Activated CD4-positive, alpha-beta memory T cell treated with anti-CD3 and anti-CD28 coated beads, Interleukin-2, amount 10 ng/mL, durations not matched to agents 7 days and 5 days (primary cell): ENCODE measurements at regions not wholly inside any gene's neighbourhood (a gene's known extent, or its start where the extent isn't known, plus 50 kb on each side); places are given as distances from the start of the nearest gene placed in this dataset.
"Not testable (repeated sequence)": the region's sequence is repeated elsewhere in the genome, so short reads cannot be mapped to it uniquely, and the experiment has no call there.

Source experiments
- CTCF ChIA-PET: fragments of 350-600 bp; sonication (Branson Sonifier 250); formaldehyde crosslinking; loops from one replicate; lab custom pipeline; 2021; ENCODE audit warnings: antibody characterized with exemption, inconsistent platforms; lab: Charles Lee
- POLR2A ChIA-PET: fragments of 350-600 bp; sonication (Branson Sonifier 250); formaldehyde crosslinking; loops from one replicate; lab custom pipeline; 2021; ENCODE audit warnings: antibody characterized with exemption; lab: Charles Lee
- DNase-seq: peaks from one replicate; pipeline ENCODE4 v3.0.0-alpha.2; 2020
- H3K27ac Mint-ChIP-seq: one replicate; pipeline ENCODE4 v1.8.0; 2021; ENCODE audit warnings: mild to moderate bottlenecking, mixed read lengths
- H3K27me3 Mint-ChIP-seq: one replicate; pipeline ENCODE4 v1.8.0; 2021; ENCODE audit warnings: mixed read lengths
- H3K36me3 Mint-ChIP-seq: one replicate; pipeline ENCODE4 v1.8.0; 2021; ENCODE audit warnings: low read depth, mixed read lengths
- H3K4me1 Mint-ChIP-seq: one replicate; pipeline ENCODE4 v1.8.0; 2021; ENCODE audit warnings: mixed read lengths
- H3K4me3 Mint-ChIP-seq: one replicate; pipeline ENCODE4 v1.8.0; 2021; ENCODE audit warnings: mild to moderate bottlenecking, mixed read lengths
- H3K9me3 Mint-ChIP-seq: one replicate; pipeline ENCODE4 v1.8.0; 2021; ENCODE audit warnings: mixed read lengths

- no peak overlapping the region for H3K4me3 Mint-ChIP-seq
- no peaks in the 10 kb centered on the region for H3K4me1 Mint-ChIP-seq
- H3K36me3 Mint-ChIP-seq = no peaks in the 10 kb centered on the region
- POLR2A ChIA-PET = no interaction called here
- H3K9me3 Mint-ChIP-seq = peaks cover 2% of the 10 kb centered on the region
- H3K27me3 Mint-ChIP-seq = no peaks in the 10 kb centered on the region
- no peak overlapping the region for H3K27ac Mint-ChIP-seq
- DNase-seq = no peak
- CTCF ChIA-PET = no interaction called here
Measured at GRCh38 chr3:36058404-36059030, 321.8 kb upstream of the STAC start.

DNA sequence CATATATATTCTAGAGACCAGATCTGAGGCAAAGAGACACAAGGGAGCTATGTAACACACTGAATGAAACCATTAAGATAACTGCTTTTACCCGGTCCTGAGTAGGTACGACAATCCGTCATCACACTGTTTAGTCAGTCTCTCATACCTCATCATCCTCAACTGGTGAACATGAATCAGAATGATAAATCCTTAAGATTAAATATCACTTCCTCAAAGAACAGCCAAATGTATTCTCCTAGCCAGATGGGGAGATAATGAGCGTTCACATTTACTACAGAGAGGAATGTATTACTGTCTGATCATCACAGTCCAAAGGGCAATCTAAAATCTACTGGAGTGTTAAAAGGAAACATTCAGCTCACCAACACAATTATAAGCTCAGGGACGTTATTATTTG is 319.4 kb upstream of the STAC start:
- no peak for DNase-seq
- H3K36me3 Mint-ChIP-seq = no peaks in the 10 kb centered on the region
- no peak overlapping the region for H3K4me3 Mint-ChIP-seq
- H3K4me1 Mint-ChIP-seq = no peaks in the 10 kb centered on the region
- ChIA-PET POLR2A (no interaction called here), CTCF (no interaction called here)
- no peak overlapping the region for H3K27ac Mint-ChIP-seq
- no peaks in the 10 kb centered on the region for H3K9me3 Mint-ChIP-seq
- H3K27me3 Mint-ChIP-seq = no peaks in the 10 kb centered on the region

- POLR2A ChIA-PET = no interaction called here
- H3K4me3 Mint-ChIP-seq = no peak overlapping the region
- H3K27ac Mint-ChIP-seq = no peak overlapping the region
- H3K4me1 Mint-ChIP-seq = no peaks in the 10 kb centered on the region
- H3K27me3 Mint-ChIP-seq = no peaks in the 10 kb centered on the region
- H3K9me3 Mint-ChIP-seq = no peaks in the 10 kb centered on the region
- no peak for DNase-seq
- CTCF ChIA-PET = no interaction called here
- no peaks in the 10 kb centered on the region for H3K36me3 Mint-ChIP-seq
Measured at GRCh38 chr3:36063992-36064391, 316.3 kb upstream of the STAC start.

DNA sequence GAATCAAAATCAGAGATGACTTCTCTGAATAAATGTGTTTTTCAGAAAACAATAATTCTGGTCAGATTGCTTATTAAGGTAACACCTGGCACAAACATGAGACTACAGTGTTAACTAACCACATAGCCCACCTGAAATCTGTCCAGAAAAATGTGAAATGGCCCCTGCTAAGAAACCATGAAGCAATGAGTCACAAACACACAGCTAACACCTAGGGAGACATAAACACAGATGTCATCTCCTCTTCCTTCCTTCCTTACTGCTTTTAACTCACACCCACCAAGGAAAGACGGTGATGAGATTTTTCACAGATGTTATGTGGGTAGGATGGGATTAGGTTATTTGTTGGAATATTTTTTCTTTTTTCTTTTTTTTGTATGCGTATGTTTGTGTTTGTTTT is 315.0 kb upstream of the STAC start:
- ChIA-PET CTCF (no interaction called here), POLR2A (no interaction called here)
- Mint-ChIP-seq H3K27me3 (no peaks in the 10 kb centered on the region), H3K4me3 (no peak overlapping the region), H3K4me1 (no peaks in the 10 kb centered on the region), H3K27ac (no peak overlapping the region), H3K36me3 (no peaks in the 10 kb centered on the region), H3K9me3 (no peaks in the 10 kb centered on the region)
- DNase-seq = no peak

GRCh38 chr3:36075491-36075890 is 304.8 kb upstream of the STAC start:
- ChIA-PET POLR2A (no interaction called here), CTCF (no interaction called here)
- peaks cover 3% of the 10 kb centered on the region for H3K9me3 Mint-ChIP-seq
- H3K27me3 Mint-ChIP-seq = no peaks in the 10 kb centered on the region
- no peaks in the 10 kb centered on the region for H3K36me3 Mint-ChIP-seq
- no peak overlapping the region for H3K4me3 Mint-ChIP-seq
- no peak for DNase-seq
- no peaks in the 10 kb centered on the region for H3K4me1 Mint-ChIP-seq
- no peak overlapping the region for H3K27ac Mint-ChIP-seq

DNA sequence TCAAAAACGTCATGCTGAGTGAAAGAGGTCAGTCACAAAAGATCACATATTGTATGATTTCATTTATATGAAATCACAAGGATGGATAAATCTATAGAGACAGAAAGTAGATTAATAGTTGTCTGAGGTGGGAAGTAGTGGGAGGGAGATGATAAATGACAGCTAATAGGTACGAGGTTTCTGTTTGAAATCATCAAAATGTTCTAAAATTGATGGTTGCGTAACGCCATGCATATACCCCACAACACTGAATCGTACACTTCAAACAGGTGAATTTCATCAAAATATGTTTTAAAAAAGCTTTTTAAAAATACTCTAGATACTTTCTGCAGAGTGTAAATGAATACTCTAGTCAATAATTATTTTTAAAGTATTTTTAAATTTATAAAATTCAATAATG is 303.0 kb upstream of the STAC start:
- H3K9me3 Mint-ChIP-seq = peaks cover 11% of the 10 kb centered on the region
- no peaks in the 10 kb centered on the region for H3K36me3 Mint-ChIP-seq
- ChIA-PET POLR2A (no interaction called here), CTCF (no interaction called here)
- no peak for DNase-seq
- no peak overlapping the region for H3K4me3 Mint-ChIP-seq
- no peaks in the 10 kb centered on the region for H3K4me1 Mint-ChIP-seq
- H3K27me3 Mint-ChIP-seq = no peaks in the 10 kb centered on the region
- no peak overlapping the region for H3K27ac Mint-ChIP-seq

GRCh38 chr3:36082958-36083357 is 297.3 kb upstream of the STAC start:
- H3K4me3 Mint-ChIP-seq, H3K9me3 Mint-ChIP-seq, POLR2A ChIA-PET, H3K27ac Mint-ChIP-seq, H3K4me1 Mint-ChIP-seq, H3K27me3 Mint-ChIP-seq, H3K36me3 Mint-ChIP-seq, CTCF ChIA-PET, DNase-seq: not testable (repeated sequence)

GRCh38 chr3:36095238-36095637 is 285.1 kb upstream of the STAC start:
- Mint-ChIP-seq H3K27me3 (no peaks in the 10 kb centered on the region), H3K4me1 (no peaks in the 10 kb centered on the region), H3K9me3 (peaks cover 2% of the 10 kb centered on the region), H3K36me3 (no peaks in the 10 kb centered on the region), H3K27ac (no peak overlapping the region), H3K4me3 (no peak overlapping the region)
- ChIA-PET CTCF (no interaction called here), POLR2A (no interaction called here)
- DNase-seq = no peak

GRCh38 chr3:36097209-36097608 is 283.1 kb upstream of the STAC start:
- Mint-ChIP-seq H3K27ac (no peak overlapping the region), H3K4me1 (no peaks in the 10 kb centered on the region), H3K4me3 (no peak overlapping the region), H3K9me3 (peaks cover 2% of the 10 kb centered on the region), H3K36me3 (no peaks in the 10 kb centered on the region), H3K27me3 (no peaks in the 10 kb centered on the region)
- CTCF ChIA-PET = no interaction called here
- no peak for DNase-seq
- POLR2A ChIA-PET = no interaction called here

DNA sequence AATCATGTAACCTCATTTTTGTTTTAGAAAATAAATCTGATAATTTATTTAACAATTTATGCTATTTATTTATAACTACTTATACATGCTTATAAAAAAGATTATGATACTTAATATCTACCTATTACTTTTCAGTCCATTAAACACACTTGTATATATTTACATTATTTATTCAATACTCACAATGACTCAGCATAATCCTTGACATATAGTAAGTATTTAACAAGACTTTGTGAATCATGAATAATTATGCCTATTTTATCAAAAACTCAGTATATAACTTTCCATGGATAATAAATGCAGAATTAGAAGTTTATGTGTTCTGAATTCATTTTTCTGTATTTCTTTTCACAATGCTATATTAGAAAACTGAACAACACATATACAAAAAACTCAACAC is 266.0 kb upstream of the STAC start:
- H3K9me3 Mint-ChIP-seq = no peaks in the 10 kb centered on the region
- ChIA-PET POLR2A (no interaction called here), CTCF (no interaction called here)
- no peak overlapping the region for H3K4me3 Mint-ChIP-seq
- H3K27me3 Mint-ChIP-seq = no peaks in the 10 kb centered on the region
- no peaks in the 10 kb centered on the region for H3K36me3 Mint-ChIP-seq
- no peaks in the 10 kb centered on the region for H3K4me1 Mint-ChIP-seq
- H3K27ac Mint-ChIP-seq = no peak overlapping the region
- DNase-seq = no peak

GRCh38 chr3:36124118-36124796 is 256.0 kb upstream of the STAC start:
- no peak for DNase-seq
- H3K9me3 Mint-ChIP-seq = no peaks in the 10 kb centered on the region
- ChIA-PET POLR2A (no interaction called here), CTCF (no interaction called here)
- no peaks in the 10 kb centered on the region for H3K4me1 Mint-ChIP-seq
- no peak overlapping the region for H3K27ac Mint-ChIP-seq
- H3K36me3 Mint-ChIP-seq = no peaks in the 10 kb centered on the region
- H3K27me3 Mint-ChIP-seq = no peaks in the 10 kb centered on the region
- no peak overlapping the region for H3K4me3 Mint-ChIP-seq

DNA sequence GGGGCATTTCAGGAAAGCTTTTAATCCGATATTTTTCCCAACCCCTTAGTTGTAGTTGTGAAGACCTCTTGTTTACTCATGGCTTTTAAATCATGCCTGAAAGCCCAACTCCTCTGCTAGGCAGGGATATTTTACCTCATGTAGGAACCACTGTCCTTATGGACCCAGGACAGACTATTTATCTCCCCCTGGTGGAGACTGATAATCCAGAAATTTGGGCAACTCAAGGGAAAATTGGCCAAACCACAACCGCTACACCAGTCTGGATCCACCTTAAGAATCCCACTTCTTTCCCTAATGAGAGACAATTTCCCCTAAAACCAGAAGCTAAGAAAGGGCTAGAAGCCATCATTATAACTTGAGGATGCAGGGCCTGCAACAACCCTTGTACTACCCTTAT is 248.1 kb upstream of the STAC start:
- DNase-seq = no peak
- H3K27me3 Mint-ChIP-seq = no peaks in the 10 kb centered on the region
- H3K9me3 Mint-ChIP-seq = no peaks in the 10 kb centered on the region
- CTCF ChIA-PET = no interaction called here
- no peaks in the 10 kb centered on the region for H3K4me1 Mint-ChIP-seq
- H3K36me3 Mint-ChIP-seq = no peaks in the 10 kb centered on the region
- POLR2A ChIA-PET = no interaction called here
- H3K27ac Mint-ChIP-seq = no peak overlapping the region
- H3K4me3 Mint-ChIP-seq = no peak overlapping the region

- Mint-ChIP-seq H3K27me3 (no peaks in the 10 kb centered on the region), H3K36me3 (no peaks in the 10 kb centered on the region), H3K4me3 (no peak overlapping the region), H3K27ac (no peak overlapping the region), H3K9me3 (no peaks in the 10 kb centered on the region), H3K4me1 (no peaks in the 10 kb centered on the region)
- POLR2A ChIA-PET = no interaction called here
- CTCF ChIA-PET = no interaction called here
- DNase-seq = no peak
Measured at GRCh38 chr3:36135863-36136262, 244.4 kb upstream of the STAC start.

- CTCF ChIA-PET = no interaction called here
Measured at GRCh38 chr3:36142746-36143145, 237.6 kb upstream of the STAC start.

More at GRCh38 chr3:36142746-36143145, 237.6 kb upstream of the STAC start:
- Mint-ChIP-seq H3K4me1 (no peaks in the 10 kb centered on the region), H3K4me3 (no peak overlapping the region), H3K9me3 (no peaks in the 10 kb centered on the region), H3K27me3 (no peaks in the 10 kb centered on the region), H3K36me3 (no peaks in the 10 kb centered on the region), H3K27ac (no peak overlapping the region)
- DNase-seq = no peak
- POLR2A ChIA-PET = no interaction called here
